Activated T-cell treated with anti-CD3 and anti-CD28 coated beads, Interleukin-2, amount 50 U/mL, for 4 hours (primary cell): ENCODE measurements at regions not wholly inside any gene's neighbourhood (a gene's known extent, or its start where the extent isn't known, plus 50 kb on each side); places are given as distances from the start of the nearest gene placed in this dataset.

ENCODE experiments used
- ATAC-seq, 2 donors: fragments of 200-7000 bp; cut with Tn5 transposase; one replicate each; pipeline ENCODE4 v1.10.0; 2021
- DNase-seq: peaks from one replicate; pipeline ENCODE4 v3.0.0-alpha.2; 2020
- H3K27me3 Mint-ChIP-seq: one replicate; pipeline ENCODE4 v1.8.0; 2021; ENCODE audit warnings: low read depth, mixed read lengths
- H3K36me3 Mint-ChIP-seq: one replicate; pipeline ENCODE4 v1.8.0; 2022; ENCODE audit warnings: mixed read lengths; ENCODE audit not compliant: insufficient read depth
- H3K4me1 Mint-ChIP-seq: one replicate; pipeline ENCODE4 v1.8.0; 2021; ENCODE audit warnings: low read depth, mixed read lengths
- H3K4me3 Mint-ChIP-seq: one replicate; pipeline ENCODE4 v1.8.0; 2021; ENCODE audit warnings: mild to moderate bottlenecking, moderate library complexity, mixed read lengths
- H3K9me3 Mint-ChIP-seq: one replicate; pipeline ENCODE4 v1.8.0; 2021; ENCODE audit warnings: mixed read lengths

DNA sequence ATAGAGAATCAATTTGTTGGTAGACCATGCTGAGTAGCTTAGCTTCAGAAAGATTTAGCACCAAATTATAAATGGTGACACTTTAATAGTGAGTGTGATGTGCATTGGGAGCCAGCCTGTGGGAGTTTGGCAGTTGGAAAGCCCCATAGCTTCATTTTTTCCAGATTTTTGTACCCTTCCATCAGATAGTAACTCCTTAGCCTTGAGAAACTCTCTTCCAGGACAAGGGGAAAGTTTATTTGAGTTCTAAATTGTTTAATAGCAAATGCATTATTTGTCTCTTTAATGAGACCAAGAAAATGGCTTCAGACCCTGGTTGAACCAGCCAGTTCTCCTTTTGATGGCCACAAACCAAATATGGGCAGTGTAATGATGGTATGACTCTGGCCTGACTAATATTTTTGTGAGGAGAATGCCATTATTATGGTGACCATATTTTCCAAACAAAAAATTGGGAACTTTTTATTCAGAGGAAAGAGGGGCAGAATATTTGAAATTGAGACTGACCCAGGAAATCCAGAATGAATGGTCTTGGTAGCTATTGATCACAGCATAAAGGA lies 49.8 kb downstream of the PLCE1 start:
- Mint-ChIP-seq H3K27me3 (peaks cover 3% of the 10 kb centered on the region), H3K4me3 (no peak overlapping the region), H3K36me3 (no peaks in the 10 kb centered on the region), H3K4me1 (no peaks in the 10 kb centered on the region), H3K9me3 (no peaks in the 10 kb centered on the region)
- no peak for DNase-seq
- ATAC-seq = no peak

DNA sequence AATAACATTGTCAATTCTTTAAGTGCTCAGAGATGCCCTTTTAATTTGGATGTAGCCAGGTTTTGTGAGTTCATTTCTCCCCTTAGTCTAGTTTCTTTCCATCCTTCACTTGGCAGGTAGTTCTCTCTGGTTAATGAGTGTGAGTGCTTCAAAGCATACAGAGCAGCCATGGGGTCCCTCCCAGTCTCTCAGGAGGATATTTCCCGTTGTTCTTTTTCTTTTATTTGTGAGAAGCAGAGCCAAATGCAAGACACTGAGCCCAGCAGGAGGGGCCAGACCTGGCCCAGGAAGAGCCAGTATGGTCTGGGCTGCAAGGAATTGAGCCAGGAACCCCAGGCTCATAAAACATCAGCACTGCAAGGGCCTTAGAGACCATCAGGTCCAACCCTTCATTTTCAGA lies 52.4 kb downstream of the PLCE1 start:
- H3K4me3 Mint-ChIP-seq = no peak overlapping the region
- H3K9me3 Mint-ChIP-seq = no peaks in the 10 kb centered on the region
- no peaks in the 10 kb centered on the region for H3K4me1 Mint-ChIP-seq
- ATAC-seq = no peak
- H3K27me3 Mint-ChIP-seq = no peaks in the 10 kb centered on the region
- H3K36me3 Mint-ChIP-seq = no peaks in the 10 kb centered on the region
- DNase-seq = no peak

DNA sequence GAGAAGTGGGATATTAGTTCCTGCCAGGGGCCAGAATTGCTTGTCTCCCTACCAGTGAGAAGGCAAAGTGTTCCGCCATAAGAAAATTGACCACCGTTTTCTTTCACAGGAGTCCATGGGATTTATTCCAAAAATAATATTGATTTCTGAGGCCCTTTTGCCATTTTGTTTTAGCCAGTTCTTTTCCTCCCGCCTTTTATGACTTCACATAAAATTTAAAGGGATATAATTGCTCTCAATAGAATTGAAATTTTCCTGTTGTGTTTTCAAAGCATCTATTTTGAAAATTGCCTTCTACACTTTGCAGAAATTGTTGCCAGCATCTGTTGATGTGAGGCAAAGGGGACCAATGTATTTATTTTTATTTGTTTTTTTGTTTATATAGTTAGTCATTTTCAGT lies 53.6 kb downstream of the PLCE1 start:
- ATAC-seq (no peak), DNase-seq (no peak)
- no peaks in the 10 kb centered on the region for H3K9me3 Mint-ChIP-seq
- no peaks in the 10 kb centered on the region for H3K27me3 Mint-ChIP-seq
- no peaks in the 10 kb centered on the region for H3K36me3 Mint-ChIP-seq
- no peaks in the 10 kb centered on the region for H3K4me1 Mint-ChIP-seq
- H3K4me3 Mint-ChIP-seq = no peak overlapping the region

DNA sequence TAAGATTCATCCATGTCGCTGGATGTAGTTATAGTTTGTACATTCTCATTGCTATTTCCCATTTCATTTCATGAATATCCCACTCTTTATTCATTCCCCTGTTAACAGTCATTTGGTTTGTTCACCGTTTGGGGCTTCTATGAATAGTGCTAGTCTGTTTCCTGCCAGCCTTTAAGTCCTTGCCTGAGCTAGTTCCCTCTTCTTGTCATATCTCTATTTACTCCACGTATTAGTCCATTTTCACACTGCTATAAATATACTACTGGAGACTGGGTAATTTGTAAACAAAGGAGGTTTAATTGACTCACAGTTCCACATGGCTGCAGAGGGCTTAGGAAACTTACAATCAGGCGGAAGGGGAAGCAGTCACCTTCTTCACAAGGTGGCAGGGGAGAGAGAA lies 56.2 kb downstream of the PLCE1 start:
- H3K9me3 Mint-ChIP-seq = no peaks in the 10 kb centered on the region
- no peaks in the 10 kb centered on the region for H3K4me1 Mint-ChIP-seq
- H3K4me3 Mint-ChIP-seq = no peak overlapping the region
- ATAC-seq (no peak), DNase-seq (no peak)
- no peaks in the 10 kb centered on the region for H3K36me3 Mint-ChIP-seq
- no peaks in the 10 kb centered on the region for H3K27me3 Mint-ChIP-seq

DNA sequence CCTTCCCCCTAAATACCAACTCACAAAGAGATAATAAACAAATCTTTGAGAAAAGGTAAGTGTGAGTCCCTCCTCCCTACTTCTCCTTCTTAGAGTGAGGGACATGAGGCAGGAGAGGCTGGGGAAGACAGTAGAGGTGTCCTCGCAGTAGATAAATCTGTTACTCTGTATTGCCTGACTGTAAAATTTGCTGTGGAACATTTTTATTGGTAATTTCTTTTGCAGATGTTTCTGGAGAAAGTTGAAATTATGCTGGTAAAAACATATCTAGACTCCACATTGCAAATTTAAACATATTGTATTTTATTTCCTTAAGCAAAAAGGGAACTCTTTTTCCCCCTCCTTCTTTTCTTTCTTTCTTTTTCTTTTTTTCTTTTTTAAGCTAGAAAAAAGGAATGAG lies 58.5 kb downstream of the PLCE1 start:
- Mint-ChIP-seq H3K4me3 (no peak overlapping the region), H3K9me3 (no peaks in the 10 kb centered on the region), H3K4me1 (no peaks in the 10 kb centered on the region), H3K36me3 (no peaks in the 10 kb centered on the region), H3K27me3 (no peaks in the 10 kb centered on the region)
- no peak for DNase-seq
- no peak for ATAC-seq

DNA sequence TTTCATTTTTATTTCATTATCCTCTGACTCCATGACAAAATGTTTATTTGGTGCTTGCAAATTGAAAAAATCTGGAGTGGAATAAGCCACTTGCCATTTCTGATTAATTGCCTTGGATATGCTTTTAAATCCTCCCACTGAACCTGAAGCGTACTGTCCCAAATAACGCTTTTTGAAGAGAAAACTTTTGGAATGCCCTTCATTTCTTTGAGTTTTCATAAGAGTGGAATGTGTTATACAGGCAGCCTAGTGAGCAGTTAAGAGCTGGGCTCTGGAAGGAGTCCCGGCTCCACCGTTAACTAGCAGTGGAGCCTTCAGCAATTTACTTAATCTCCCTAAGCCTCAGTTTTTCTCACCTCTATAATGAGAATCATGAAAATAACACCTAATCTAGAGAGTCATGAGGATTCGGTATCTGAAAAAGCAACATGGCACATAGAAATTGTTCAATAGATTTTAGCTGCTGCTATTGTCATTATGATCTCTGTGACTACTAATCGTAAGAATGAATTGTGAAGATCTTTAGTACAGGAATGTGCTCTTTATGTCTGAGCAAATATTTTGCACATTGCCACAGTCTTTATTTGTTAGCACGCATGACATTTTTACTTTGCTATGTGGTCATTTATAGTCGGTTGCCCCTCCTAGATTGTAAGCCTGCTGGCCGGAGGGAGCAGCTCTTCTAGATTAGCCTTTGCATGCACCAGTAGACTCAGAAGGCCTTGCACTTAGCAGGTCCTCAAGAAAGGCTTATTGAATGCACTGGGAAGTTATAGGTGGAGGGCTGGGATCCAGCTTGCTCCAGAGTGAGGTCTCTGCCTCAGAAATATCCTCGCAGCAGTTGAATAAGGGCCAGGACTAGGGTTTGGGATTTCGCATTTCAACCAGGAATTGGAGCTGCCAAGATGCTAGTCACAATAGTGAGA lies 59.4 kb downstream of the PLCE1 start:
- no peak overlapping the region for H3K4me3 Mint-ChIP-seq
- H3K4me1 Mint-ChIP-seq = no peaks in the 10 kb centered on the region
- H3K27me3 Mint-ChIP-seq = no peaks in the 10 kb centered on the region
- no peaks in the 10 kb centered on the region for H3K36me3 Mint-ChIP-seq
- DNase-seq (no peak), ATAC-seq (no peak)
- H3K9me3 Mint-ChIP-seq = no peaks in the 10 kb centered on the region

DNA sequence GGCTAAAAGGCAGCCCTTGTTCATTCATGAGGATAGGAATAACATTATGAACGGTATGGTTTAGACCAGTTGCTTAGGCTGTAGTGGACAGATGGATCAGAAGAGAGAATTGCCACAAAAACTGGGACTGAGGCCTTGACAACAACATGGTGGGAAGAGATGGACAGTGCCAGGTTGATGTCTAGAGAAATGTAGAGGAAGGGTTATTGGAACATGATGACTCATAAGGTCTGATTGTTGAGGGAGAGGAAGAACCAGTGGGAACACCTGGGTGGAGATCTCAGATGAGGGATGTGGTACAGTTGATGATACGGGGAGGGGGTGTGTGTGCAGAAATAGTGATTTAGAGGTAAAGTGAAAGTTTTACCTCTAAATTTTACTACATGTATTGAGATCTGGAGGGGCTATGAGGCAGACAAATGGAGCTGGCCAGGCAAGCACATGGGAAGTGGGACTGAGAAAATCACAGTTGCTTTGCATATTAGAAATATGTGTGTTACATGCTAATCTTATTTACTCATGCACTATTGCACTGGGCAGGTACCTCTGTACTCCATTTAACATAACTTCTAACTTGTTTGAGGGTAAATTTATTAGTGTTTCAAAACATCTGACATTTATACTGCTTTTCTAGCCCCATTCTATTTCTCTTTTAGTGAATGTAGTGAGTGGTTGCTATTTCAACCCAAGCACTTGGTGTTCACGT lies 65.6 kb downstream of the PLCE1 start:
- ATAC-seq = no peak
- Mint-ChIP-seq H3K9me3 (peaks cover 4% of the 10 kb centered on the region), H3K36me3 (no peaks in the 10 kb centered on the region), H3K4me1 (no peaks in the 10 kb centered on the region), H3K4me3 (no peak overlapping the region), H3K27me3 (peaks cover 4% of the 10 kb centered on the region)
- no peak for DNase-seq

DNA sequence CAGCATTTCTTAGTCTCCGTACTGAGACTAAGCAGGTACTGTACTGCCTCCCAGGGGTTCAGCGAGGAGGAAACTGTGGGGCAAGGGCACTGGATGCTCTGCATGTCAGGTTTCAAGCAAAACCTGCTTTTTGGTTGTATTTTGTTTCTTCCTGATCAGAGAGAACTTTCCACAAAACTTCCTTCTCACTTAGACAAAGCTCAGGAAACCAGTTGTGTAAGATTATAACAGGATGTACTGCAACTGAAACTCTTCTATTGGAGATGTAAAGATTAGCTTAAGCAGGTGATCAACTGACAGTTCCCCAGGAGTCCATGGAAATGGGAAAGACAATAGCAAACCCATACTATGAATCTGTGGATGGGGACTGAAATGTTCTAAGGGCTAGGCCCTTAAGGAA lies 67.3 kb downstream of the PLCE1 start:
- ATAC-seq (no peak), DNase-seq (no peak)
- Mint-ChIP-seq H3K36me3 (no peaks in the 10 kb centered on the region), H3K4me3 (no peak overlapping the region), H3K9me3 (peaks cover 4% of the 10 kb centered on the region), H3K27me3 (peaks cover 4% of the 10 kb centered on the region), H3K4me1 (no peaks in the 10 kb centered on the region)

DNA sequence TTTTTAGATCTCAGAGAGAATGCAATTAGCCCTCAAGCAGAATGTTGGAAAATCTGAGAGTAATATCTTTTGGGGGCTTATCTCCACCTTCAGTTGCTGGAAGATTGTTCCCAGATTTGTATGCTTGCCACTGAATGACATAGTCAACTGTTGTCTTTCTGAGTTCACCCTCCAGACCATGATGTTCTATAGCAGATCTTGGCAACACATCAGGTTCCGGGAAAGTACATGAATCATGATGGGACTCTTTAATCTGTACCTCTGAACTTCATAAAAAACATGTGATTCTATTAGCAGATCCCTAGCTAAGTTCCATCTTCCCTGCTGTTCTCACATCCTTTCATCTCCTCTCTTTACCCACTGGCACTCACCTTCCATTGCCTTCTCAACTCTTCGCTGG lies 68.9 kb downstream of the PLCE1 start:
- peaks cover 4% of the 10 kb centered on the region for H3K9me3 Mint-ChIP-seq
- H3K36me3 Mint-ChIP-seq = no peaks in the 10 kb centered on the region
- H3K4me1 Mint-ChIP-seq = no peaks in the 10 kb centered on the region
- ATAC-seq (no peak), DNase-seq (no peak)
- H3K4me3 Mint-ChIP-seq = no peak overlapping the region
- peaks cover 4% of the 10 kb centered on the region for H3K27me3 Mint-ChIP-seq

DNA sequence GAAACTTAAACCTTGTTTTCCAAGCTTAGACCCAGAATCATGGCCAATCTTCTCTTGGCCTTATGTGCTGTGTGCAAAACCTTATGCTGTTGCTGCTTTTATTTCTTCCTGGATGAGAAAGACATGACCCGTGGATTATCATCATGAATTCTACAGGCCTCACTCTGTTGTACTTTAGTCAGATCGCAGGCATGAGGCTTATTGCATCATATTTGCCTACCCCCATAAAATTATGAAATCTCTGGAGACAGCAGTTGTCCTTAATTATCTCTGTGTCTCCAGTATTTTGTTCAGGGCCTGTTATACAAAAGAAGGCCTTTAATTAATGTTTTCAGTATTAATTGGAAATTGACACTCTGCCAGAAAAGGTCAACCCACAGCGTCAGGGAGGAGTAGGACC lies 71.6 kb downstream of the PLCE1 start:
- no peaks in the 10 kb centered on the region for H3K36me3 Mint-ChIP-seq
- no peak overlapping the region for H3K4me3 Mint-ChIP-seq
- no peak for DNase-seq
- no peaks in the 10 kb centered on the region for H3K4me1 Mint-ChIP-seq
- no peaks in the 10 kb centered on the region for H3K27me3 Mint-ChIP-seq
- no peaks in the 10 kb centered on the region for H3K9me3 Mint-ChIP-seq
- ATAC-seq = no peak

DNA sequence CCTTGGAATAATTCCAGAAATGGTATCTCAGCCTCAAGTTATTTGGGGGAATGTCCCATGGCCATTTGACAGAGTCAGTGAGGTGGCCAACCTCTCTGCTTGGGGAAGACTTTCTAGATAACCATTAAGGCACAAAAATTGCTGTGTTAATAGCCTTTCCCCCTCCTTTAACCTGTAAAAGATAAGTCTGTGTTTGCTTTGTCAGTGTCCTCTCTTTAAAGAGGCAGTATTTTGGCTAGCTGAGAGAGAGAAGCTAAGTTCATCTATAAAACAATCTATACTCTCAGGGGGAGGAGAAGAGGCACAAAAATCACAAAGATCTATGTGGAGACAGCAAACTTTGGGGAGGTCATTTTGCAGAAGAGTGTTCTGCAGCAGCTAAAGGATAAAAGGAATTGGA lies 72.1 kb downstream of the PLCE1 start:
- no peak overlapping the region for H3K4me3 Mint-ChIP-seq
- no peaks in the 10 kb centered on the region for H3K9me3 Mint-ChIP-seq
- H3K4me1 Mint-ChIP-seq = no peaks in the 10 kb centered on the region
- H3K36me3 Mint-ChIP-seq = no peaks in the 10 kb centered on the region
- H3K27me3 Mint-ChIP-seq = no peaks in the 10 kb centered on the region
- no peak for DNase-seq
- ATAC-seq = no peak

DNA sequence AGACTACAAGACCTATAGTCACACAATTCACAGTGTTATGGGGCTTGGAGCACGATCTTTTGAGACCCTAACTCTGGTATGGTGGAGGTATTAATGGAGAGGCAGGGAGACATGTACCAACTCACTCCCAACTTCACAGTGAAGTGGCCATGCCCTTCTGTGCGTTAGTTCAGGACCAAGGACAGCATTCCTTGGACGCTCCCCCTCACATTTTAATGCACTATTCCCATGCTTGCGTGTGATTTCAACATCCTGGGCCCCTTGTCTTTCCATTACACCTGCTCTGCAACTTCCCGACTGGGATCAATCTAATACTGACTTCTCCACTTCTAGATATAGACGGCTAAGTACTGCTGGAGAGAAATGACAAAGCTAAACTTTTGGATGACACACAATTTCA lies 72.7 kb downstream of the PLCE1 start:
- Mint-ChIP-seq H3K4me1 (no peaks in the 10 kb centered on the region), H3K4me3 (no peak overlapping the region), H3K9me3 (no peaks in the 10 kb centered on the region), H3K36me3 (no peaks in the 10 kb centered on the region), H3K27me3 (no peaks in the 10 kb centered on the region)
- ATAC-seq (no peak), DNase-seq (no peak)

DNA sequence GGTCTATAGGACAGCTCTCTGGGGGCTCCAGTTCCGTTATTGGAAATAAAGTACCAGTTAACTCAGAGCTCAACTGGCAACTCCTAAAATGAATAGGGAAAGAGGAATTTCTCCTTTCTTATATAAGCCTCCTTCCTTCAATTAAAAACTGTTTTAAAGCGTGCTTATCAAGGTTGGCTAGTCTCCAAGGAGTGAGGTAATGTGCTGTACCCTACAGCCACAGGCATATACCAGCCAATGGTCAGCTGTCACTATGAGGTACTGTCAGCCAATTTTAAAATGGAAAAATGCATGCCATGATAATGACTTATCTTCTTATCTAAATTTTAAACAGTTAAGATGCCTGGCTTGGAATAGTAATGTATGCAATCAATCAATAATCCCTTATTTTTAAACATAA lies 76.2 kb downstream of the PLCE1 start:
- ATAC-seq (no peak), DNase-seq (no peak)
- no peaks in the 10 kb centered on the region for H3K9me3 Mint-ChIP-seq
- no peaks in the 10 kb centered on the region for H3K36me3 Mint-ChIP-seq
- H3K4me3 Mint-ChIP-seq = no peak overlapping the region
- H3K4me1 Mint-ChIP-seq = no peaks in the 10 kb centered on the region
- H3K27me3 Mint-ChIP-seq = no peaks in the 10 kb centered on the region

DNA sequence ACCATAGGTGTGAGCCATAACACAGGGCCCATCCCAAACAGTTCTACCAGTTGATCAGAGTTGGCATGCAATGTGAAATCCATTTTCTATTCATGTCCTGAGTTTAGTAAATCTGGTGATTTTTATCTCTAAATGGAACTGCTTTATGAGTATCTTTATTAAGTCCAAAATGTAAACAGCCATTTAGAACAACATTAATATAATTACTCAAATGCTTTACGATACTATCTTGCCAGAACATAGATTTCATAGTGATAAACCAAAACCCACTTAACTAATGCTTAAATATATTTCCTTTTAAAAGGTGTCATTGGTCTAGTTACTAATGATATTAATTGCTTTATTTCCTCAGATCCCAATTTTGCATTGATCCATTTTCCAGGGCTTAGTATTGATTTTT lies 80.7 kb downstream of the PLCE1 start:
- no peaks in the 10 kb centered on the region for H3K27me3 Mint-ChIP-seq
- H3K36me3 Mint-ChIP-seq = no peaks in the 10 kb centered on the region
- no peak for DNase-seq
- H3K4me3 Mint-ChIP-seq = no peak overlapping the region
- H3K9me3 Mint-ChIP-seq = no peaks in the 10 kb centered on the region
- ATAC-seq = no peak
- H3K4me1 Mint-ChIP-seq = no peaks in the 10 kb centered on the region

DNA sequence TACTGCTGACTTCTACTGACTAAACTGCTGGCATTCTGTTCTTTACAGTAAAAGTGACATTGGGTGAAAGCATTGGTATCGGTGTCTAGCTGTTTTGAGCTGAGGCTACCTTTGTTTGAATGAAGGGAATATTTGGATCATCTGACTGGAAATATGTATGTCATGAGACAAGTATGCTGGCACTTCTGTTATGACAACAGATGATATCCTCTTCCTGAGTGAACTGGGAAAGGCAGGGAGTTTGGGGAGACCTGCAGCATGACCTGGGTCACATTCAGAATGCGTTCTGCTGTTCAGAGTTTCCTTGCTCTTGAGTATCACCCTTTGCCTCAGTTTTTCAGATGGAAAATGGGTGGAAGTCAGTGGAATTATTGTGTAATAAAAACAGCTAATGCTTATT lies 81.8 kb downstream of the PLCE1 start:
- H3K4me1 Mint-ChIP-seq = no peaks in the 10 kb centered on the region

More for the DNA sequence above, 81.8 kb downstream of the PLCE1 start:
- Mint-ChIP-seq H3K27me3 (peaks cover 2% of the 10 kb centered on the region), H3K9me3 (peaks cover 3% of the 10 kb centered on the region), H3K36me3 (no peaks in the 10 kb centered on the region), H3K4me3 (no peak overlapping the region)
- no peak for ATAC-seq
- no peak for DNase-seq
